Activated T-helper 1 cell treated with anti-CD3 and anti-CD28 coated beads, Interleukin-2, amount 50 U/mL, for 16 hours (primary cell): ENCODE measurements at regions not wholly inside any gene's neighbourhood (a gene's known extent, or its start where the extent isn't known, plus 50 kb on each side); places are given as distances from the start of the nearest gene placed in this dataset.
"Not testable (repeated sequence)": the region's sequence is repeated elsewhere in the genome, so short reads cannot be mapped to it uniquely, and the experiment has no call there.

ENCODE experiments used
- DNase-seq, 2 donors: peaks; one replicate each; pipeline ENCODE4 v3.0.0-alpha.2; 2020; ENCODE audit warnings: low read depth in 1 of 2, low spot score in 1 of 2

- not testable (repeated sequence) for DNase-seq
These were observed 62.8 kb downstream of the ARHGAP11B start for GRCh38 chr15:30688684-30689083.

DNA sequence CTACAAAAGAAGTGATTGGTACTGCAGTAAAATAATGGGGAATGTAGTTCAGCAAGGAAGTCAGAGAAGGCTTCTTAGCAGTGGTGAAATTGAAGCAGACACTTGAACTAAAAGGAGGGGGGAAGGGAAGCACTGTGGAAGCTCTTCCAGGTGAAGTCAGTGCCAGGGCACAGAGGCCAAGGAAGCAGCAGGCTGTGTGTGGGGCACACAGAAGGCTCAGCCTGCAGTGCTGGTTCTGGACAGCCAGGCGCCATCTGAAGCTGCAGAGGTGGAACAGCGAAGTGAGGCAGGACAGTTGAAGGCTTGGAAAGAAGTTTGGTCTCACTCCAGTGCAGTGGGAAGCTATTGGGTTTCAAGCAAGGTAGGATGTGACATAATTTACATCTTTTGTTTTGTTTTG, 64.2 kb downstream of the ARHGAP11B start:
- not testable (repeated sequence) for DNase-seq

DNA sequence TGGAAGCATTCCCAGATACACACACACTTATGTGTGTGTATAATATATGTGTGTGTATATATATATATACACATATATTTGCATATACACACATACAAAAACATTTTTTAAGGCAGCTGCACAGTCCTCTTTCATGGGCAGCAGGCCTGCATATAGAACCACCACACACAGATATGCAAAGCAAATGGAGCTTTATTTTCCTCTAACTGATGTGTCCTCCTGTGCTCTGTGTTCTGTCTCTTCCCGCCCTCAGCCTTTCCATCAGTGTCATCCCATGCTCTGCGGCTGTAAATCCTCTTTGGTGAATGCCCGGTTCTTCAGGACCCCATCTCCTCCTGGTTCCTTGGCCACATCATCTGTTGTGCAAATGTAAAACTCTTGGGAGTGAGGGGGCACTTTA, 69.9 kb downstream of the ARHGAP11B start:
- not testable (repeated sequence) for DNase-seq

- DNase-seq = not testable (repeated sequence)
These were observed 70.7 kb downstream of the ARHGAP11B start for GRCh38 chr15:30696439-30697314.

DNA sequence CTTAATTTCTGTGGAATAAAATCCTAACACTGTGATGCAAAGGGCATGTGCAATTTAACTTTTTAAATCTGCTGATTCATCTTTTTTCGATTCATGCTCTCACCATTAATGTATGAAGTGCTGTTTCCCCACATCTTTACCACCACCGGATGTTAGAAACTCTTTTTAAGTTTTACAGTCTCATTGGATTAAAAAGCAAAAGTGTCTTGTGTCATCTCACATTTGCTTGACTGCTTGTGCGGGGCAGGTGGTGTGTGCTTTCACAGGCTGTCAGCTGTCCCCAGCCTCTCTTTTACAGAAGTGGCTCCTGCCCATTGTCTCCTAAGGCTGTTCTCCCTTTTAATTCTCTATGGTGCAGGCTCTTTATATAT, 71.4 kb downstream of the ARHGAP11B start:
- not testable (repeated sequence) for DNase-seq

- not testable (repeated sequence) for DNase-seq
These were observed 74.2 kb downstream of the ARHGAP11B start for GRCh38 chr15:30700006-30700597.

- DNase-seq = not testable (repeated sequence)
These were observed 82.2 kb downstream of the ARHGAP11B start for GRCh38 chr15:30707976-30708685.

DNA sequence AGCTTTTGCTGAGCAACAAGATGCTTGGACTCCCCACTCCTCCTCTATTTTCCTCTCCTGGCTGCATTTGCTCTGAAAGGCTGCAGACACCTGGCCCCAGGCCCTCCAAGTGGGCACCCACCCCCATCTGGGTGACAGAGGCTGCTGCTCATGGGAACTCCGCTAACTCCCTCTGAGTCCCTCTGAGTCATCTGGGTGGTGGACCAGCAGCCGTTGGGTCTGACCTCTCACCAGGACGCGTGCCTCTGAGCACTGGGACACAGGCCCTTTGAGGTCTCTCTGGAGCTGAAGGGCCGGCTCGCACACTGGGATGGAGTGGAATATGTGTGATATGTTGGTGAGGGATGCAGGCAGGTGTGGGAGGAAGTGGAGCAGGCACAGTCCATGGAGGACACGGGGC, 82.9 kb downstream of the ARHGAP11B start:
- not testable (repeated sequence) for DNase-seq

DNA sequence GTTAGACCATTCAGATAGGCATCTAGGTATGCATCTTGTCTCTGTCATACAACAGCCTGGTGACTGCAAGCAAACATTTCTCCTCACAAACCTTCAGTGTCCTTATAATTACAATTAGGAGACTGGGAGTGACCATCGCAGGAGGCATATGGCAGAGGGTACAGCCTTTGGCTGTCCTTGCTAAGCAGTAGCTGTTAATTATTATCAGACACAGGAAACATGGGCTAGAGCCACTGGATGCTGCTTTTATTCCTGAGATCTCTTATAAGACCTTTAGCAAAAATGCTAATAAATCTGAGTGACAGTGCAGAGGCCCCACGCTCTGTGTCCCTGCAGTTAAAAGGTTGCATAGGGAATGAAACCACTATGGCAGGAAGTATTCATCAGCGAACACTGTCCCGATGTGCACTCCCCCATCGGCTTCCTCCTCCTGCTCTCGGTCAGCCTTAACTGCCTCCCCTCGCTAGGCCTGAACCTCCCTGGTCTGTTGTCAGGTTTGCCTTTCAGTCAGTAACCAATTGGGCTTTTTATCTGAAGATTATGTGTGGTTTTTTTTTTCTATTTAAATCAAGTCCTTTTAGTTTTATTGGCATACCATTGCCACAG, 92.2 kb downstream of the ARHGAP11B start:
- DNase-seq = not testable (repeated sequence)

DNA sequence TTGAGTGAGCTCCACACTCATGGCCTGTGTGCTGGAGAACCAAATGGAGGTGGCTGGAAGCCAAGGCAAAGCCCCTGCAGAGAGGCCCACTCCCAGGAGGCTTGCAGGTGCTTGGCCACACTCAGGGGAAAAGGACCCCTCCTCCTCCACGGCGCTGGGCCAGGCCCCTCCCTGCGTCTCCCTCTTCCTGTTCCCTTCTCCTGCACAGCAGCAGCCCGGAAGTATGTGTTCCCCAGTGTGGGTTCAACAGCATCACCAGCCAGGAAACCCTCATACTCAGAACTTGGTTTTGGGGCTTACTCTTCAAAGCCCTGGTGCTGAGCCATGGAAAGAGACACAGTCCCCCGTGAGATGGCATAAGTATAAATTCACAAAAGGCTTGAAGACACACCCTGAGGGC, 93.4 kb downstream of the ARHGAP11B start:
- DNase-seq = not testable (repeated sequence)

DNA sequence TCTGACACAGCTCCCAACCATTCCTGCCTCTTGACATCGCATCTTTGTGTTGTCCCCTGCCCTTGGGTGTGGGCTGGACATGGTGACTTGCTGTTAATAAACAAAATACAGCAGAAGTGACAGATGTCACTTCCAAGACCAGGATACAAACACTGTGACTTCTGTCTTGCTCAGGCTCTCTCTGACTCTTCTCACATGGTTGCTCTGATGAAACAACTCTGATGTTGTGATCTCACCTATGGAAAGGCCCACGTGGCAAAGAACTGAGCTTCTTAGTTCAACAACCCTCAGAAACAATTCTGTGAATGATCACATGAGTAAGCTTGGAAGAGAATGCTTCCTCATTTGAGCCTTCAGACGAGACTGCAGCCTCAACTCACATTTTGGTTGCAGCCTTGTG, 94.9 kb downstream of the ARHGAP11B start:
- not testable (repeated sequence) for DNase-seq

DNA sequence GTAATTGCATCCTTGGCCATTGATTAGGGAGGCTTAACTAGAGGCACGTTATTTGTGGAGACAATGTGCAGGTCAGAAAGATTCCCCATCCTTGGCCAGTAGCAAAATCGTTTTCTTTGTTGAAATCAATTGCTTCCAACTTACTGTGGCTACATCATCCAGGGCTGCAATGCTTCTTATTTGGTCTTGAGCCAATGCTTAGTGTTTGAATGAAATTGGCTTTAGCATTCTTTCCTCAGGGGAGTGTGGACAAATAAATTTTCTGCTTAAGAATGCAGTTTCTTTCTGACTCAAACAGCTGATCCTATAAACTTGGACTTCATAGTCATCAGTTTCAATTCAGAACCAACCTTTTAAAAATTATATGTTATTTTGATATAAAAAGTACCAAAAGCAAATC, 95.6 kb downstream of the ARHGAP11B start:
- DNase-seq = not testable (repeated sequence)

DNA sequence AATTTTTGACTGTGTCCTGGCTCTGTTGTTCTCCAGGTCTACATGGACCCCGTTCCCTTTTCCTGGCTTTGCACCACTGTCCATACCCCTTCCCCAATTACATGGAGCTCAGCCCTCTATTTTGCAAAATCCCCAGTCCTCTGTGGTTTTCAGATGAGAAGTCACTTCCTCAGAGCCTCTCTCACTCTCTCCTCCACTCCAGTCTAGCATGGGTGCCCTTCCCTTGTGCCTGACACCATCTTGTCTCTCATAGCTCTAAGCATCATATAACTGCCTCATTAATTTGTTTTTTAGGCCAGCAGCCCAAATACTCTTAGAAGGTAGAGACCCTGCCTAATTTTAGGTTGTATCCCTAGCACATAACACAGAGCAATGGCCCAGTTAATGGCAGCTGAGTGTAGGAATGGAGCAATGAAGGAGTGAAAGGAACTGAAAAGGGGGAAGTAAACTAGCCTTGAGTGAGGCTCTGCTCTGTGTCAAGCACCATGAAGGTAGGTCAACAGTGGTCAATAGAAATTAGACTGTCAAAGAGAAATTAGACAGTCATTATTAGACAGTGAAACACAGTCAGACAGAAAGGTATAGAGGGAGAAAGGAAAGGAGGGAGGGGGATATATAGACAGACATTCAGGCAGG, 97.7 kb downstream of the ARHGAP11B start:
- not testable (repeated sequence) for DNase-seq

- not testable (repeated sequence) for DNase-seq
These were observed 104.1 kb downstream of the ARHGAP11B start for GRCh38 chr15:30729880-30730590.

DNA sequence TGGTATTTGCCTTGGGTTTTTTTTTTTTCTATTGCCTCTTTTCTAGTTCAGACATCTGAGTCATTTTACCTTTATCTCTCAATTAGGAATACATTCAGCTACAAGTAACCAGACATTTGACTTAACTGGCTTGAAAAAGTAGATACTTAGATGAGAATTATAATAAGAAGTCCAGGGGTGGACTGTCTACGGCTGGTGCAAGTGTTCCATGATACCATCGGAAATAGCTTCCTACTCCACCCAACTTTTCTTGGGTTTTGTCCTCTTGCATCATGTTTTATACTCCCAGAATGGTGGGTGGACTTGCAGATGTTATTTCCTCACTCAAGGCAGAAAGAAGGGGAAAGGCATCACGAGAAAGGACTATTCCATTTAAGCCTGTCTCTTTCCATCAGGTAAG, 104.7 kb downstream of the ARHGAP11B start:
- not testable (repeated sequence) for DNase-seq

- DNase-seq = not testable (repeated sequence)
These were observed 106.2 kb downstream of the ARHGAP11B start for GRCh38 chr15:30732100-30732499.

DNA sequence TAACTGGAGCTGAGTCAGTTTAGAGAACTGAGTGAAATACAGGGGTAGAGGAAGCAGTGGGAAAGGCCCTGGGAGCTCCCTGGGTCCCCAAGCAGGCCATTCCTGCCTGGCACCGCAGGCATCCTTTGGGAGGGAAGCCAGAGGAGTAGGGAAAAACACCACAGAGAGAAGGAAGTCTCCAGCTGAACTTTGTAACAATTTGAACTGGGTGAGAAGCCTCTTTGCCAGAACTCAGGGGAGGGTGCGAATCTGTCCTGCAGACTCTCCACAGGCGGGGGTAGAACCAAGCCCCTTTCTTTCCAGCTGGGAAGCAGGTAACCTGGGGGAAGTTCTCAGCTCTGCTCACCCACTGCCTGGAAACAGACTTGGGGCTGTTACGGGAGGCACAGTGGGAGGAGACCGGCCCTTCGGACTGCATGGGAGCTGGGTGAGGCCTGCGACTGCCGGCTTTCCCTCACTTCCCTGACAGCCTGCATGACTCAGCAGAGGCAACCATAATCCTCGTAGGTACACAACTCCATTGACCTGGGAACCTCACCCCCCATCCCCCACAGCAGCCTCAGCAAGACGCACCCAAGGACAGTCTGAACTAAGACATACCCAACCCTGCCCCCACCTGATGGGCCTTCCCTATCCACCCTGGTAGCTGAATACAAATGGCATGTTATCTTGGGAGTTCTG, 110.1 kb downstream of the ARHGAP11B start:
- DNase-seq = not testable (repeated sequence)

DNA sequence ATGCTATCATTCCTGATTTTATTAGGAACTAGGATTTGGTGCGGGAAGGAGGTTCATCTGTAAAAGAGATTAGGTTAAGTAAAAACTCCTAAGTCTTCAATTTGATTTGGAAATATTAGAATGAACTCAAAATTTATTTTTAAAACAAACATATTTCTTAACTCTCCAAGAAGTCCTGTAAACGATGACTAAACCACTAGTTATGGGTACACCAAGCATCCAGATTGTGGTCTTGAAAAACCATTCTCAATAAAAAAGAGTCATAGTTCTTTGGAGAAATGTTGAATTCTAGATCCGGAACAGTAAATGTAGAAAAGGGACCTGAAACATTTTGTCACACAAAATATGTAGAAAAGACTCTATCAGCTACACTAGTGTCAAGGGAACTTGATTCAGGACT, 116.9 kb downstream of the ARHGAP11B start:
- not testable (repeated sequence) for DNase-seq

GRCh38 chr15:30749048-30749447, 123.1 kb downstream of the ARHGAP11B start:
- DNase-seq = not testable (repeated sequence)
